B cell (primary cell): ENCODE measurements at regions not wholly inside any gene's neighbourhood (a gene's known extent, or its start where the extent isn't known, plus 50 kb on each side); places are given as distances from the start of the nearest gene placed in this dataset.

Experiments
- ATAC-seq: fragments of 200-7000 bp; cut with Tn5 transposase; one replicate; pipeline ENCODE4 v1.10.0; 2021; ENCODE audit warnings: low read depth, mild to moderate bottlenecking, moderate number of reproducible peaks, moderate library complexity
- CTCF ChIA-PET: fragments of 350-600 bp; sonication (Branson Sonifier 250); formaldehyde crosslinking; loops from one replicate; lab custom pipeline; 2021; ENCODE audit warnings: antibody characterized with exemption, inconsistent platforms; lab: Charles Lee
- POLR2A ChIA-PET: fragments of 350-600 bp; sonication (Branson Sonifier 250); formaldehyde crosslinking; loops from one replicate; lab custom pipeline; 2021; ENCODE audit warnings: antibody characterized with exemption; lab: Charles Lee
- DNase-seq: peaks from one replicate; pipeline ENCODE4 v3.0.0; 2013
- H2AFZ ChIP-seq: 2 replicates; pipeline ENCODE4 v1.6.1; 2012; ENCODE audit warnings: mild to moderate bottlenecking, low read depth, low read length; ENCODE audit not compliant: insufficient read depth, poor library complexity, severe bottlenecking
- H3K27ac ChIP-seq, 2 donors: 1 replicate in 1 of 2; 2 replicates in 1 of 2; pipeline ENCODE4 v1.5.1; 2012 to 2013; ENCODE audit warnings: low read length in 2 of 2, mild to moderate bottlenecking in 2 of 2, moderate library complexity in 1 of 2
- H3K27me3 ChIP-seq, 4 experiments: fragments of 200-600 bp in 1 of 4; sonication (generic) in 1 of 4; replicated peaks in 1 of 4; 1 replicate in 2 of 4; 2 replicates in 2 of 4; pipeline versions ENCODE4 v1.6.1 to v1.7.0; 2013 to 2016; ENCODE audit warnings: low read length in 3 of 4, mild to moderate bottlenecking in 2 of 4, mixed read lengths in 1 of 4, moderate library complexity in 1 of 4; ENCODE audit not compliant: insufficient read depth in 4 of 4, control insufficient read depth in 3 of 4; ENCODE audit errors: control extremely low read depth in 1 of 4
- H3K36me3 ChIP-seq, 2 experiments: replicated peaks in 1 of 2; 1 replicate in 1 of 2; 2 replicates in 1 of 2; pipeline versions ENCODE4 v1.6.1 to v1.7.1; 2013; ENCODE audit warnings: low read length in 1 of 2; ENCODE audit not compliant: insufficient read depth in 2 of 2, control insufficient read depth in 1 of 2; ENCODE audit errors: control extremely low read depth in 1 of 2, extremely low read depth in 1 of 2
- H3K4me1 ChIP-seq, 2 donors: fragments of 200-600 bp in 1 of 2; sonication (generic) in 1 of 2; 1 replicate in 1 of 2; 2 replicates in 1 of 2; pipeline versions ENCODE4 v1.5.1 to v1.6.1; 2013 to 2017; ENCODE audit warnings: low read length in 2 of 2; ENCODE audit not compliant: control insufficient read depth in 2 of 2, insufficient read depth in 2 of 2
- H3K4me2 ChIP-seq: replicated peaks from 2 replicates; pipeline ENCODE3; 2012; ENCODE audit warnings: mild to moderate bottlenecking, low read depth, low read length; ENCODE audit not compliant: poor library complexity, severe bottlenecking
- H3K4me3 ChIP-seq, 5 experiments: fragments of 200-600 bp in 1 of 5; sonication (generic) in 1 of 5; 1 replicate in 3 of 5; 2 replicates in 2 of 5; pipeline versions ENCODE4 v1.5.1 to v1.7.0; 2011 to 2016; ENCODE audit warnings: low read length in 4 of 5, mild to moderate bottlenecking in 4 of 5, low read depth in 2 of 5, control low read depth in 1 of 5, moderate library complexity in 1 of 5; ENCODE audit not compliant: insufficient read depth in 1 of 5; ENCODE audit errors: control extremely low read depth in 1 of 5, extremely low read depth in 1 of 5
- H3K79me2 ChIP-seq: fragments of 200-600 bp; sonication (generic); one replicate; pipeline ENCODE4 v1.6.0; 2016; ENCODE audit warnings: low read length; ENCODE audit not compliant: control insufficient read depth, insufficient read depth
- H3K9ac ChIP-seq: fragments of 200-600 bp; sonication (generic); 2 replicates; pipeline ENCODE4 v1.6.1; 2017; ENCODE audit warnings: mild to moderate bottlenecking, low read length, moderate library complexity
- H3K9me3 ChIP-seq, 3 donors: one replicate each; pipeline versions ENCODE4 v1.6.1 to v1.7.1; 2013; ENCODE audit warnings: low read length in 2 of 3; ENCODE audit not compliant: control insufficient read depth in 2 of 3, insufficient read depth in 1 of 3; ENCODE audit errors: control extremely low read depth in 1 of 3
- H4K20me1 ChIP-seq: 2 replicates; pipeline ENCODE4 v1.6.0; 2012; ENCODE audit warnings: mild to moderate bottlenecking, low read length; ENCODE audit not compliant: insufficient read depth, control insufficient read depth, poor library complexity, severe bottlenecking
- H3K27ac Mint-ChIP-seq: one replicate; pipeline ENCODE4 v1.8.0; 2021; ENCODE audit warnings: mixed read lengths
- H3K27me3 Mint-ChIP-seq: one replicate; pipeline ENCODE4 v1.8.0; 2021; ENCODE audit warnings: mixed read lengths
- H3K4me1 Mint-ChIP-seq: one replicate; pipeline ENCODE4 v1.8.0; 2021; ENCODE audit warnings: mixed read lengths
- H3K4me3 Mint-ChIP-seq: one replicate; pipeline ENCODE4 v1.8.0; 2021; ENCODE audit warnings: mixed read lengths
- H3K9me3 Mint-ChIP-seq: one replicate; pipeline ENCODE4 v1.8.0; 2022; ENCODE audit warnings: mixed read lengths; ENCODE audit not compliant: insufficient read depth
- CTCF ChIP-seq: fragments of 200-600 bp; IDR thresholded peaks from one replicate; pipeline ENCODE4 v1.8.0; 2022; ENCODE audit warnings: antibody characterized with exemption, mild to moderate bottlenecking
- EZH2 ChIP-seq: IDR thresholded peaks from 2 replicates; pipeline ENCODE4 v1.6.1; 2012; ENCODE audit warnings: borderline replicate concordance, low read depth, mild to moderate bottlenecking, moderate library complexity, low read length; ENCODE audit not compliant: insufficient read depth, poor library complexity, severe bottlenecking
- WGBS: methylation state at CpG from one replicate; pipeline ENCODE4 v1.1.5; 2013; ENCODE audit warnings: missing lambda C conversion rate; ENCODE audit not compliant: insufficient coverage; 5-methylcytosine and 5-hydroxymethylcytosine counted together
- intact Hi-C: fragments of 100-400 bp; cut with micrococcal nuclease; formaldehyde crosslinking; loops from one replicate; pipeline ENCODE4 v1.10.0; 2022

- Histone ChIP-seq H3K36me3 (no peaks in the 10 kb centered on the region), H2AFZ (no peak overlapping the region), H4K20me1 (no peaks in the 10 kb centered on the region), H3K4me2 (no peak overlapping the region), H3K79me2 (no peaks in the 10 kb centered on the region), H3K4me3 (no peak overlapping the region), H3K27me3 (peaks cover 0 to 12% (median 2%) of the 10 kb centered on the region in 4 experiments), H3K9me3 (peaks cover 0 to 1% (median 0%) of the 10 kb centered on the region in 3 donors), H3K4me1 (no peaks in the 10 kb centered on the region), H3K27ac (no peak overlapping the region), H3K9ac (no peak overlapping the region)
- Mint-ChIP-seq H3K4me3 (no peak overlapping the region), H3K4me1 (no peaks in the 10 kb centered on the region), H3K9me3 (peaks cover 2% of the 10 kb centered on the region), H3K27ac (no peak overlapping the region), H3K27me3 (peaks cover 44% of the 10 kb centered on the region)
- ChIA-PET POLR2A (no interaction called here), CTCF (interaction anchor here (0.6 kb wide), 1 partner anchor 490 kb away, joined by 3 read pairs; no protein-coding TSS in a partner anchor)
- no peak for DNase-seq
- intact Hi-C loops = no loop called here
- ATAC-seq = no peak
- no peak for TF ChIP-seq EZH2
- no peak for TF ChIP-seq CTCF
Measured at GRCh38 chr1:230588323-230588746, 53.9 kb upstream of the COG2 start.

GRCh38 chr1:230587061-230587460, 55.2 kb upstream of the COG2 start:
- Histone ChIP-seq H3K9me3 (peaks cover 0 to 1% (median 0%) of the 10 kb centered on the region in 3 donors), H3K4me1 (no peaks in the 10 kb centered on the region), H4K20me1 (no peaks in the 10 kb centered on the region), H3K36me3 (no peaks in the 10 kb centered on the region), H3K27me3 (peaks cover 0 to 12% (median 2%) of the 10 kb centered on the region in 4 experiments), H3K79me2 (no peaks in the 10 kb centered on the region), H3K4me3 (no peak overlapping the region), H2AFZ (no peak overlapping the region), H3K9ac (no peak overlapping the region), H3K27ac (no peak overlapping the region), H3K4me2 (no peak overlapping the region)
- intact Hi-C loops = no loop called here
- H3K4me3 Mint-ChIP-seq = no peak overlapping the region
- no peak for DNase-seq
- TF ChIP-seq CTCF = no peak
- no peak for TF ChIP-seq EZH2
- H3K27me3 Mint-ChIP-seq = peaks cover 45% of the 10 kb centered on the region
- no CpG with 5 or more reads among the region's 3 CpGs for WGBS
- H3K27ac Mint-ChIP-seq = no peak overlapping the region
- ChIA-PET POLR2A (no interaction called here), CTCF (no interaction called here)
- no peaks in the 10 kb centered on the region for H3K4me1 Mint-ChIP-seq
- peaks cover 2% of the 10 kb centered on the region for H3K9me3 Mint-ChIP-seq
- ATAC-seq = no peak
